Activated T-cell treated with anti-CD3 and anti-CD28 coated beads, Interleukin-2, amount 50 U/mL, for 1 hour (primary cell): ENCODE measurements at regions not wholly inside any gene's neighbourhood (a gene's known extent, or its start where the extent isn't known, plus 50 kb on each side); places are given as distances from the start of the nearest gene placed in this dataset.

ENCODE experiments used
- DNase-seq: peaks from one replicate; pipeline ENCODE4 v3.0.0-alpha.2; 2020

- DNase-seq: no peak
Measured at GRCh38 chr11:116427903-116428637, 344.7 kb downstream of the BUD13 start.

GRCh38 chr11:116427337-116427902, 345.4 kb downstream of the BUD13 start:
- no peak for DNase-seq

GRCh38 chr11:116426761-116427160, 346.0 kb downstream of the BUD13 start:
- DNase-seq: no peak

GRCh38 chr11:116424615-116425261, 348.0 kb downstream of the BUD13 start:
- DNase-seq: no peak

- DNase-seq: no peak
Measured at GRCh38 chr11:116422956-116423600, 349.7 kb downstream of the BUD13 start.

GRCh38 chr11:116422556-116422955, 350.2 kb downstream of the BUD13 start:
- no peak for DNase-seq

- DNase-seq: no peak
Measured at GRCh38 chr11:116421529-116422185, 351.1 kb downstream of the BUD13 start.

- DNase-seq: no peak
Measured at GRCh38 chr11:116420770-116421528, 351.8 kb downstream of the BUD13 start.

GRCh38 chr11:116420030-116420429, 352.8 kb downstream of the BUD13 start:
- no peak for DNase-seq

- DNase-seq: no peak
Measured at GRCh38 chr11:116418388-116419041, 354.3 kb downstream of the BUD13 start.

- DNase-seq: no peak
Measured at GRCh38 chr11:116416852-116417251, 355.9 kb downstream of the BUD13 start.

GRCh38 chr11:116415095-116415494, 357.7 kb downstream of the BUD13 start:
- no peak for DNase-seq

GRCh38 chr11:116414357-116414880, 358.4 kb downstream of the BUD13 start:
- no peak for DNase-seq

GRCh38 chr11:116413301-116414242, 359.2 kb downstream of the BUD13 start:
- DNase-seq: no peak

- no peak for DNase-seq
Measured at GRCh38 chr11:116412118-116412889, 360.5 kb downstream of the BUD13 start.

GRCh38 chr11:116409238-116409637, 363.5 kb downstream of the BUD13 start:
- no peak for DNase-seq

GRCh38 chr11:116406042-116406441, 366.7 kb downstream of the BUD13 start:
- no peak for DNase-seq

GRCh38 chr11:116404462-116404798, 368.4 kb downstream of the BUD13 start:
- DNase-seq: no peak

- DNase-seq: no peak
Measured at GRCh38 chr11:116403794-116404461, 368.9 kb downstream of the BUD13 start.
